ENCODE measurements at regions not wholly inside any gene's neighbourhood (a gene's known extent, or its start where the extent isn't known, plus 50 kb on each side); places are given as distances from the start of the nearest gene placed in this dataset.

GRCh38 chr5:173505634-173506033 is 110.8 kb downstream of the BOD1 start:
- Histone ChIP-seq H3K27me3 (ENCODE audit: control insufficient read depth, insufficient read depth, low read length, poor library complexity, severe bottlenecking) (no peaks in the 10 kb centered on the region), H3K36me3 (ENCODE audit: control insufficient read depth, insufficient read depth, low read length) (no peaks in the 10 kb centered on the region), H3K9ac (ENCODE audit: extremely low read depth, low read length, poor library complexity, severe bottlenecking) (no peak overlapping the region), H3K27ac (ENCODE audit: low read depth, low read length) (no peak overlapping the region), H3K4me1 (ENCODE audit: control insufficient read depth, insufficient read depth, low read length) (no peaks in the 10 kb centered on the region), H3K9me3 (ENCODE audit: control insufficient read depth, low read length) (peaks cover 4% of the 10 kb centered on the region), H3K4me3 (ENCODE audit: low read length) (no peak overlapping the region)
- Mint-ChIP-seq H3K27ac (no peak overlapping the region), H3K4me3 (no peak overlapping the region), H3K36me3 (ENCODE audit: low read depth) (no peaks in the 10 kb centered on the region), H3K4me1 (no peaks in the 10 kb centered on the region), H3K27me3 (ENCODE audit: insufficient read depth) (peaks cover 2% of the 10 kb centered on the region), H3K9me3 (peaks cover 3% of the 10 kb centered on the region)
- TF ChIP-seq CTCF (conservative IDR thresholded peaks at IDR 0.05): no peak
- no peak for DNase-seq
- 84 to 86% methylated on average over 3 of the region's 3 CpGs for WGBS, 2 experiments (ENCODE audit: insufficient coverage in 1 of 2, insufficient read length in 1 of 2)

- WGBS, 2 experiments (ENCODE audit: insufficient coverage in 1 of 2, insufficient read length in 1 of 2): 92 to 94% methylated on average over 12 of the region's 12 CpGs
- H3K9ac ChIP-seq (ENCODE audit: extremely low read depth, low read length, poor library complexity, severe bottlenecking): no peak overlapping the region
Measured at GRCh38 chr5:173501922-173502321, 114.5 kb downstream of the BOD1 start.

GRCh38 chr5:173501271-173501670 is 115.2 kb downstream of the BOD1 start:
- Histone ChIP-seq H3K4me1 (ENCODE audit: control insufficient read depth, insufficient read depth, low read length) (no peaks in the 10 kb centered on the region), H3K9me3 (ENCODE audit: control insufficient read depth, low read length) (peaks cover 4% of the 10 kb centered on the region), H3K36me3 (ENCODE audit: control insufficient read depth, insufficient read depth, low read length) (no peaks in the 10 kb centered on the region), H3K9ac (ENCODE audit: extremely low read depth, low read length, poor library complexity, severe bottlenecking) (no peak overlapping the region), H3K4me3 (ENCODE audit: low read length) (no peak overlapping the region), H3K27me3 (ENCODE audit: control insufficient read depth, insufficient read depth, low read length, poor library complexity, severe bottlenecking) (no peaks in the 10 kb centered on the region), H3K27ac (ENCODE audit: low read depth, low read length) (no peak overlapping the region)
- no peak overlapping the region for H3K27ac Mint-ChIP-seq
- H3K4me3 Mint-ChIP-seq: no peak overlapping the region
- 87 to 96% methylated on average over 5 to 8 of the region's 8 CpGs for WGBS, 2 experiments (ENCODE audit: insufficient coverage in 1 of 2, insufficient read length in 1 of 2)
- peaks cover 3% of the 10 kb centered on the region for H3K9me3 Mint-ChIP-seq
- no peak for DNase-seq
- peaks cover 3% of the 10 kb centered on the region for H3K27me3 Mint-ChIP-seq (ENCODE audit: insufficient read depth)
- peaks cover 5% of the 10 kb centered on the region for H3K4me1 Mint-ChIP-seq
- TF ChIP-seq CTCF (conservative IDR thresholded peaks at IDR 0.05): no peak
- H3K36me3 Mint-ChIP-seq (ENCODE audit: low read depth): no peaks in the 10 kb centered on the region

More at GRCh38 chr5:173501922-173502321, 114.5 kb downstream of the BOD1 start:
- Histone ChIP-seq H3K4me1 (ENCODE audit: control insufficient read depth, insufficient read depth, low read length) (no peaks in the 10 kb centered on the region), H3K27me3 (ENCODE audit: control insufficient read depth, insufficient read depth, low read length, poor library complexity, severe bottlenecking) (no peaks in the 10 kb centered on the region), H3K36me3 (ENCODE audit: control insufficient read depth, insufficient read depth, low read length) (no peaks in the 10 kb centered on the region), H3K9me3 (ENCODE audit: control insufficient read depth, low read length) (peaks cover 4% of the 10 kb centered on the region), H3K27ac (ENCODE audit: low read depth, low read length) (no peak overlapping the region), H3K4me3 (ENCODE audit: low read length) (no peak overlapping the region)
- Mint-ChIP-seq H3K36me3 (ENCODE audit: low read depth) (no peaks in the 10 kb centered on the region), H3K27ac (no peak overlapping the region), H3K4me3 (no peak overlapping the region), H3K4me1 (peaks cover 5% of the 10 kb centered on the region), H3K9me3 (peaks cover 3% of the 10 kb centered on the region), H3K27me3 (ENCODE audit: insufficient read depth) (peaks cover 3% of the 10 kb centered on the region)
- no peak for DNase-seq
- no peak for TF ChIP-seq CTCF (conservative IDR thresholded peaks at IDR 0.05)
